HT1080 (cell line): ENCODE measurements at regions not wholly inside any gene's neighbourhood (a gene's known extent, or its start where the extent isn't known, plus 50 kb on each side); places are given as distances from the start of the nearest gene placed in this dataset.

Source experiments
- DNase-seq: peaks from one replicate; pipeline ENCODE4 v3.0.0-alpha.2; 2015; ENCODE audit warnings: low read depth

DNA sequence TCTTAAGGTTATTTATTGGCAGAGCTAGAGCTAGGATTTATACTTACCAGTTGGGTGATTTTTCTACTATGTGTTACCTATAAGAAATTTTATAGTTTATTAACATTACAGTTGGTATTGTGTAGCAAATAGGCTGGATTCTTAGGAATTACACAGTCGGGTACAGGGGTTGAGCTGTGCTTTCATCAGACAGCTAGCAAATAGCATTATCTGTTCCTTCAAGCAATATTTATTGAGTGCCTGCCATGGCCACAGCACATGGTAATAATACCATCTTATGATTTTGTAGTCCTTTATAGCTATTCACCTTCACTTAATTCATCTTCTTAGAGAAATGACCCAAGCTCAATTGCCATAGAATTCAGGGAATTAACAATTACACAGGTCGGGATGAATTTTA lies 109.4 kb upstream of the PACRGL start:
- DNase-seq: no peak

DNA sequence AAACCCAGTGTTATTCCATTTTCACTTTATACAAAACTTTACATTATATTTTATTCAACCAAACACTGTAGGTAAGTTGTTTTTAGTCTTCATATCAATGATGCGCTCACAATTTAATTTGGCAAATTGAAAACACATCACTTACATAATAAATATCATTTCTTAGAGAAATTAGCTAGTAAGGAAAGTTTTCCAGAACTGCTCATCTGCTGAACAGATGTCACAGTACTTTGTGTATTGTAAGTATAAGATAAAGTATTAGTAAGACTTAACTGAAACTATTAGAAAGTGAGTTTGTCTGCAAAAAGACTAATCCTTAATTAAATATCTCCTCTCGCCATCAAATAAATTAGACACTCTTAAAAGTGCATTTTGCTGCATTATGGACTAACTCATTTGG lies 108.7 kb upstream of the PACRGL start:
- DNase-seq: no peak

DNA sequence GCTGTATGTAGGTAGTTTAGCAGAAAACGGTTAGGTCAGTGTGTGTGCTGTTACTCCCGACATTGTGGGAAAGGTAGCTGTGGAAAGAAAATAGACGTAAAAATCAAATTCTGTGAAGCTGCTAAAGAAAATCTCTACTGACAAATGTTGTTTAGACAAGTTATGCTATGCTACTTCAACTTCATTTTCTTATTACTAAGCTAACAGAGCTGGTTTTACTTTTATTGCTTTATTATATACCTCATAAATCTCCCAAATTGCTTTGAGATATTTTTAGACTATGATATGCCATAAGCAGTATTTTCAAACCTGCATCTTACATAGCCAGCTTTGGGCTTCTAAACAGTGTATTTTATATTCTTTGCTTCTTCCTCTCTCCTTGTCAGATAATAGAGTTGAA lies 108.2 kb upstream of the PACRGL start:
- DNase-seq: no peak

DNA sequence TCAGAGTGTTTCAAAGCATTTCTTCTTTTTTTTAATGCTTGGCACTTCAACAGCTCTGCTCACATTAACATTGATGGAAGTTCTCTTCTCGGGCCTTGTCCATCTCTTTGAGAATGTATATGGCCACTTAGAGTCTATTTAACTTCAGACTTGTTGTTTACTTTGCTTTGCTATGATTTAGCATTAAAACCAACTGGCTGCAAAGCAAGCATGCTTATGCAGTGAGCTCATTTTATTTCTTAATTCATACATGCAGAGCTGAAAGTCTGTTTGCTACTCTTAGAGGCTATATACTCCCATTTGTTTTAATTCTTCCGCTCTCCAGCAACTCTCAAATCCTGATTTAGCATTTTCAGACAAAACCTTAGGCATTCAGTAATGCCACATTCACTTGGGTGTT lies 107.6 kb upstream of the PACRGL start:
- DNase-seq: no peak

DNA sequence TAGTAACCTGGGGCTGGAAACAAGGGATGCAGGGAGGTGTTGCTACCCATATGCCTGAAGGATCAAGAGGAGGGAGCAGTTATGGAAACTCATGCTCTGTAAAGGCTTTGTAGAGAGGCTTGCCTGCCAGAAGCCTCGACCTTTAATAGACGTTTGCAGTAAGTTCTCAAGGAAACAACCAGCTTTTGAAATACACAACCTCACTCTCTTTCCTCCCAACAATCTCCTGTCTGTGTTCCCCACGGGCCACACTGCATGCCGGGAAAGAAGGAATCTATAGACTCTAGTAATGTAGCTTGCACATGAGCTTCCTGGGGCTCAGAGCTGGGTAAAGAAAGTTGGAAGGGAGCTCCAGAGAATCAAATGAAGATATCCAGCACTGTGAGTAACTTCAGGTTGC lies 101.6 kb upstream of the PACRGL start:
- DNase-seq: no peak

DNA sequence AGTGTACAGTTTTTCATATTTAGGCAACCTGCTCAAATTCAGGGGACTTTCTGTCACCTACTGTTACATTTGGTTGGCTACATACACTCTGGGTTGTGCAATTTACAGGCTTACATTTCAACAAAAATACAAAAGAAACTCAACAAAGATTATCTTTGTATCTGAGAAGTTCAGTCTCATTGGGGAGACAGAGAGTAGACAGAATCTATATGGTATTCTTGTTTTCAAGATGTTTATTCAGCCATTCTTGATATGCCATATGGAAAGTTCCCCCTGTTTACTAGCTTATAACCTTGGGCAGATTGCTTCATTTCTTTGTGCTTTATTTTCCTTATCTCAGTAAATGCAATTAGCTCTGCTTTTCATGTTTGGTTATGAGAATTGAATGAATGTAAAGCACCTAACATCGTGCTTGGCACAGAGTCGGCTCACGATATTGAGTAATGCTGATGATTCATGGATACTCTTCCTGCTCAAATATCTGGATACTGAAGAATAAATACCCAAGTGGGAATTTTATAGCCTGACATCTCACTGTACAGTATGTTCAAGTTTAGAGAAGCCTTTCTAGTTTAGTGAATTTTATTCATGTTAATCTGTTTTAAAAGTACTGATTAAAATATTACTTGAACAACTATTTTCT lies 96.5 kb upstream of the PACRGL start:
- peak; percentile 67 for DNase-seq

DNA sequence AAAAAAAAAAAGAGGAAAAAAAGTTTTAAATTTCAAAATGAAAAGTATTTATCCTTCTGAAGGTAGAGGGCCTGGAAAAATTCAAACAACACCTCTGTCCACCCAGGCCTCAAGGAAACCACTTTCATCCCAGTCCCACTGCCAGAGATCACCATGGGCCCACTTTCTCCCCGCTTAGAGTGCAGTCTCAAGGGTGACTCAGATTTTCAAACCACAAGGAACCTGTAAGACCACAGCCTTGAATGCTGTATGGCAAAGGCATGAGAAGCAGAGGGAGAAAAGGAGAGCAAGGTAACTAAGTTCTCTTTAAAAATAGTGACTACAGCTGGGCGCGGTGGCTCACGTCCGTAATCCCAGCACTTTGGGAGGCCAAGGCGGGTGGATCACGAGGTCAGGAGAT lies 87.9 kb upstream of the PACRGL start:
- peak; percentile 91 for DNase-seq

DNA sequence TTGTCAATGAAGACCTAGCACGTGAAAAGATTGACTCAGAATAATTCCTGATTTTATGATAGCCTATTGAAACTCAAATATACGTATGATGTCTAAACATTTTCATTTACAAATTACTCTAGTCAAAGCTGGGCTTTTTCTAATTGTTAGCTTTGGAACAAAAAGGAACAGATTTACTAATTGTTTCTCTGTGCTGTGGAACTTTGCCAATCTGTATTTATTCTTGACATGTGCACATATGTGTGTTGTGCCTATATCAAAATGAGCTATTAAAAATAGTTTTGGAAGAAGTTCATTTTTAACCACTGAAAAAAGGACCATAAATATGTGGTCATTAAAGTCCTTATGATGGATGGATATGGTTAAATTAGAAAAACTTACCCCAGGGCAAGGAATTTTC lies 85.4 kb upstream of the PACRGL start:
- no peak for DNase-seq

DNA sequence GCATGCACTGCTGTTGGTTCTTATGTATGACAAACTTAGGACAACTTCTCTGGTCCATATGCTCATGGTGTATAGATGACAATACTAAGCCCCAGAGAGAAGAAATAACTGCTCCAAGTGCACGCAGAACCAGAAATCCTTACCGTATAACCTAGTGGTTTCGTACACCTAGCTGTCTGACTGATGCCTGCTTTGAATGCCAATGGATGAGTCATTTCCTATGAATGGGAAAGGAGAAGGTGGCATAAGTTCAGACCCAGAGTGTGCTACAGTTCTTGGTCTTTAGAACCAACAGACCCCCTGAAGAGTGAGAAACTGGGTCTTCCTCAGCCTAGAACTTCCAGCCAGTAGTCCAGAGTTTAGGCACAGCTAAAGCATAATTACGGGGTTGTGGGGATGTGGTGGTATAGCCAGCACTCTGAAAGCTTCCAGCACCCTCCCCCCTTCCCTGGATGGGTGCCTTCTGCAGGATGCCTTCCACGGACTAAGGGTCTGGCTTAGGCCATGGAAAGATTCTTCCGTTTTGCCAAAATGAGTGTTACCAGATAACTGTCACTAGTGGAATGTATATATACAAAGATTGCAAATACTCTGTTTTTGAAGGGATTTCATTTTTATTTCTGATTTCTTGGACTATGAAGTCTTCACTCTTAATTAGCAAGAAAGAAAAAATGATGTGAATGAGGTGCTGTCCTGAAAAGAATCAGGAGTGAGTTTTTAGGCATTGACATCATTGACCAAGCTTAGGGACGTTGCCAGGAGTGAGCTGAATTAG lies 84.6 kb upstream of the PACRGL start:
- DNase-seq: peak; percentile 85

DNA sequence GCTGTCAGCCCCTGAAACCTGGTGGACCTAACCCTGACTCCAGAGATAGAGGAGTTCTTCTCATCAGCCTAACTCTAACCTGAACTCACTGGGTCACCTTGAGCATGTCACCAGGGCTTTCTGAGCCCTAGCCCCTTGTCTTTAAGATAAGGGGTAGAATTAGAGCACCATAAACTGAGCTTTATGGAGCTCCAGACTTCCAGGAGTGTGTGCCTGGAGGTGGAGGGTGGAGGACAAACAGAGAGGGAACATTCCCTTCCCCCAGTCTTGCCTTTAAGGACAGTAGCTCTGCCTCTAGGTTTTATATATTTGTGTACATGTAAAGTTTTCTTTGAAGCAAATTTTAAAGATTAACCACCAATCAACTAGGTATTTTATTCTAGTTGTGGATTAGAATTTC lies 83.9 kb upstream of the PACRGL start:
- DNase-seq: no peak

DNA sequence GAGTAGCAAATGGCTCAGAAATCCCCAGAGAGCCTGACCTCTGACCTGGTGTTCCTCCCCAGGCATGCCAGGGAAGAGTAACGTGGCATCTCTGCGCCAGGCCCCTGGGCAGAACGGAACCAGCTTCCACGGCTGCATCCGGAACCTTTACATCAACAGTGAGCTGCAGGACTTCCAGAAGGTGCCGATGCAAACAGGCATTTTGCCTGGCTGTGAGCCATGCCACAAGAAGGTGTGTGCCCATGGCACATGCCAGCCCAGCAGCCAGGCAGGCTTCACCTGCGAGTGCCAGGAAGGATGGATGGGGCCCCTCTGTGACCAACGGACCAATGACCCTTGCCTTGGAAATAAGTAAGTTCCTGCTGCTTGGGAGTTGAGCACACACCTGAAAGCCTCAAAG lies 83.4 kb upstream of the PACRGL start:
- DNase-seq: no peak

DNA sequence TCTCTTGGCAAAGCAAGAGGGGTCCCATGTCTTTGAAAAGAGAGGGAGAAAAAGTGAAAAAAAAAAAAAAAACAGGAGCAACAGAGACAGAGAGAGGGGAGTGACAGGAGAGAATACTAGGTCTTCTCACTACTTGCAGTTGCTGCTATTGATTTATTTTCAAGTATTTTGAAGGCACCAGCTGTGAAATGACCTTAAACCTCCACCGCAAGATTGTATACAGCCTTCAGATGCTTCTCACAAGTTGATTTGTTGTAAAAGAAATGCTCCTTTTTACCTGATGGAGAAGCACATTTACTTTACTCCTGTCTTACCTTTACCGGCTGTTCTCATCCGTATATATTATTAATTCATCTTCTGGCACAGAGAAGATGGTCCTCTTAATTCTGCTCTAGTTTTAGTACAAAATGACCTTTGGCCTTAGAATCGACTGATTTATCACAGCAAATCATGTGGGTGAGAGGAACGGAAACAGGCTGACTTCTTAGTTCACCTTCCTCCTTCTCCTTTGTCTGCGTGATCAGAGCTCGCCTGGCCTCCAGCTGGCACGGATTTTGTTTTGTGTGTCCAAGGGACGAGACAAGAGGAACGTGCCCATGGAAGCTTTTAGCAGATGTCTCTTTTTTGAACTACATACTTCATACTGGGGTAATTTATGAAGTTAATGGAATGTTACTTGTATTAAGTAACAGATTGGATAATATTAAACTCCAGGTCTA lies 82.4 kb upstream of the PACRGL start:
- DNase-seq: no peak

DNA sequence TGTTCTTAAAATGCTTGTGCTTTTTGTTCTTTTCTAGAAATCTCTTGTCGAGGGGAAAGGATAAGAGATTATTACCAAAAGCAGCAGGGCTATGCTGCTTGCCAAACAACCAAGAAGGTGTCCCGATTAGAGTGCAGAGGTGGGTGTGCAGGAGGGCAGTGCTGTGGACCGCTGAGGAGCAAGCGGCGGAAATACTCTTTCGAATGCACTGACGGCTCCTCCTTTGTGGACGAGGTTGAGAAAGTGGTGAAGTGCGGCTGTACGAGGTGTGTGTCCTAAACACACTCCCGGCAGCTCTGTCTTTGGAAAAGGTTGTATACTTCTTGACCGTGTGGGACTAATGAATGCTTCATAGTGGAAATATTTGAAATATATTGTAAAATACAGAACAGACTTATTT lies 81.5 kb upstream of the PACRGL start:
- DNase-seq: no peak

DNA sequence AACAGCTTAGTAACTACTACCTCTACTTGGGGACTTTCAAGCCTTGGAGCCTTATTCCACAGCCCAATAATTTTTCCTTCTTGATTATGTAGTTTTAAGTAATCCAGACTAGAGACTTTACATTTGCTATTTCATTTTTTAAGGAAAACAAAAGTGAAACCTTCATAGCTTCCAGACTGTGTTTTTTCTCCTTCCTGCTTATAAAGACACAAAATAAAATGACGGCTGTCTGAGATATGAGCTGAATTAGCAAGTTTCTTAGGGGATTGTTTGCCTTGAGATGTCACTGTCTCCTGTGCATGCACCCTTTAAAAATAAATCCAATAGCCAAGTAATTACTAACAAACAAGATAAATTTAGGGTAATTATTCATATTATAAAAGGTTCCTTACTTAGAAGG lies 78.8 kb upstream of the PACRGL start:
- DNase-seq: no peak

DNA sequence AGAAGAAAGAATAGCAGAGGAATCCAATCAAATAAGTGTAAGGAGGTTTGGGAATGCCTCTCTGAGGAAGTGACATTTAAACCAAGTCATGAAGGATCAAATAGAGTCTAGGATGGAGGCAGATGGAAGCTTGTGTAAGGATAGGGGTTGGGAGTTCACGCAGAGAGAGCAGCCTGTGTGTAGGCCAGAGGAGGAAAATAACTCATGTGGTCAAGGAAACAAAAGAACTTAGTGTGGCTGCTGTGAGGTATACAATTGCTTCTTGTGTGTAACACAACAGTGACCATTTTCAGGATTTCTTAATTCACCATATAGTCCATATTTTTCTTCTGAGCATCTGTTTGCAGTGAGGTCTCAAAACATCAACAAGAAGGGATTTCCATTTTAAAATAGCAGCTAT lies 77.6 kb upstream of the PACRGL start:
- no peak for DNase-seq

DNA sequence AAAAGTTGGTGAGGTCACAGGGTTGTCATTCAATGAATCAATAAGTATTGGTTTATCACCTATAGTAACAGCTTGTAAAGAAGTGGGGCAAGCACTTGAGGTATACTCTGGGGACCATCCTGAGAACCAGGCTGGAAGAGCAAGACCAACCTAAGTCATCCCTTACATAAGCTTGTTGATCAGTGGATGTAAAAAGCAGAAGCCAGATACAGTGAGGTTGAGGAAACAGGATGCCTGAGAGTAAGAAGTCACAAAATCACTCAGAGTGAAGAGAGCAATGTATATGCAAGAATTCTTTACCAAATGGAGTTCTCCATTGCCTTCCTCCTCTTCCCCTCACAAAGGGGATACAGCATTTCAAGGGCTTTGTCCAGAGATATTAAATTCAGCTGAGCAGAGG lies 76.3 kb upstream of the PACRGL start:
- DNase-seq: no peak

DNA sequence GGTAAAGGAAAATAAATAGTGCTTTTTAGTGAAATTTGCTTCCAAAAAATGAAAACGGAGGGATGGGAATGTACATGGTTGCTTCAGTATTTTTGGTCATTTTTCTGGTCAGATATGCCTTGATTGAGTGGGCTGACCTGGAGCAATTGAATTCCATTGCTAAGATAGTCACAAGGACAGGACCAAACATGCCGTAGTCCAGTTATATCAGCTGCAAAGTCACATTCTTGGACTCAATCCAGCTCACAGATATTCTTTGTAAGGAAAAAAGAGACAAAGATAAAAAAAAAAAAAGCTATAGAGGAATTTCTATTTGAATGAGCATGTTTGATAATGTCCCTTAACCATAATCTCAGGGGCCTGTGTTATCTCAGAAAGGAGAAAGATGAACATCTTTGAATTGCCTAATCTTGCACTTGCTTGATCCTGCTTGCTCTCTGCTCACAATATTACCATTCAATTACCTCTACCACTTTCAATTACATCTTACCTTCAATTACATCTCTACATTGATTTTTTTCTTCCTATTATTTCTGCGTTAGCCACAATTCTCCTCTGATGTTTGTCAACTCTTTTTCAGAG lies 75.4 kb upstream of the PACRGL start:
- DNase-seq: no peak

DNA sequence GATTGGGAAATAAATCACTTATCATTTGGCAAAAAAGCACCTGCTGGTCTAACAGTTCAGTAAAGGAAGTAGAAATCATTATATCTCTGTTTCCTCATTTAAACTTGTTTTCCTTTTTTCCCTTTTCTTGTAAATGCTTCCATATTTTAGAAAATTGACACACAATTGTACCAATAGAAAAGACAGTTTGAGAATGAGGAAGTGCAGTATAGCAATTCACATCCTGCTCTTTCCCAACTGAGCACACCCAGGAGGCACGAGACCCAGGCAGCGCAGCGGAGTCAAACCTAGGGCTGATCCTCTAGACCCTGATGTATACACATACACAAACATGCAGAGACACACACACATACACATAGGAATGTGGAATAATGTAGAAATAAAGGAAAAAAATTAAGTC lies 74.8 kb upstream of the PACRGL start:
- DNase-seq: no peak

DNA sequence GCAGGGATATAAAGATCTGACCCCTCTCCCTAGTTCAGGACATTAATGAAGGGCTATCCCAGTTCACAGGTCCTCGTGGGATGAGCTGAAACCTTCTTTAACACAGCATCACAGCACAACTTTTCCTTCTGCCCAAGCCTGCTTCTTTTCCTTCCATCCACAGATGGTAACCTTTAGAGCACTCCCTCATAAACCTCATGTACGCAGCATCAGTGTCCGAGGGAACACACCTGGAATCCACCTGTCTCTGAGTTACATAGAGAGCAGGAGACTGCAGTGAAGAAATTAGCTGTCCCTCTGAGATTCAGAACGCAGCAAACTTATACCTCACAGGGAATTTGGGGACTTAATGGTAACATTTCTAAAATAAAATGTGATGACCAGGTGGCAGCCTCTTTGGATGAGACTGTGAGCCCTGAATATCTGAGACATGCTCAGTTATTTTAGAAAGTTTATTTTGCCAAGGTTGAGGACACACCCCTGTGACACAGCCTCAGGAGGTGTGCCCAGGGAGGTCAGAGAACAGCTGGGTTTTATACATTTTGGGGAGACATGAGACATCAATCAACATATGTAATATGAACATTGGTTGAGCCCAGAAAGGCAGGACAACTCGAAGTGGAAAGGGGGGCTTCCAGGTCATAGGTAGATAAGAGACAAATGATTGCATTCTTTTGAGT lies 73.8 kb upstream of the PACRGL start:
- no peak for DNase-seq

DNA sequence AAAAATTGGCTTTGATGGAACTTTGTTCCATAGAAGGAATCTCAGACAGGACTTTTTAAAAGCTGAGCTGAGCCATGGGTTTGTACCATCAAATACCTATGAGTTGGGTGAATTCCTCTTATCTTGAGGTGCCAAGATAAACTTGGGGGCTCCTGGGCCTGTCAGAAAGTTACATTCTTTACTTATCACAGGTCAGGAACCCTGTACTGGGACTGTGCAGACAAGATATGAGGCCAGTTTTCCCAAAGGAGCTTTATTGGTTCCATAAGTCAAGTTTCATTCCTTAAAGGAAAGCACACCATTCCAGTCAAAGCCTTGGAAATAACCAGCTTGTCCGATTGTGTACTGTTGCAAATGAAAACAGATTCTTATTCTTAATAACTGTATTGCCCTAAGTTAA lies 72.4 kb upstream of the PACRGL start:
- no peak for DNase-seq

DNA sequence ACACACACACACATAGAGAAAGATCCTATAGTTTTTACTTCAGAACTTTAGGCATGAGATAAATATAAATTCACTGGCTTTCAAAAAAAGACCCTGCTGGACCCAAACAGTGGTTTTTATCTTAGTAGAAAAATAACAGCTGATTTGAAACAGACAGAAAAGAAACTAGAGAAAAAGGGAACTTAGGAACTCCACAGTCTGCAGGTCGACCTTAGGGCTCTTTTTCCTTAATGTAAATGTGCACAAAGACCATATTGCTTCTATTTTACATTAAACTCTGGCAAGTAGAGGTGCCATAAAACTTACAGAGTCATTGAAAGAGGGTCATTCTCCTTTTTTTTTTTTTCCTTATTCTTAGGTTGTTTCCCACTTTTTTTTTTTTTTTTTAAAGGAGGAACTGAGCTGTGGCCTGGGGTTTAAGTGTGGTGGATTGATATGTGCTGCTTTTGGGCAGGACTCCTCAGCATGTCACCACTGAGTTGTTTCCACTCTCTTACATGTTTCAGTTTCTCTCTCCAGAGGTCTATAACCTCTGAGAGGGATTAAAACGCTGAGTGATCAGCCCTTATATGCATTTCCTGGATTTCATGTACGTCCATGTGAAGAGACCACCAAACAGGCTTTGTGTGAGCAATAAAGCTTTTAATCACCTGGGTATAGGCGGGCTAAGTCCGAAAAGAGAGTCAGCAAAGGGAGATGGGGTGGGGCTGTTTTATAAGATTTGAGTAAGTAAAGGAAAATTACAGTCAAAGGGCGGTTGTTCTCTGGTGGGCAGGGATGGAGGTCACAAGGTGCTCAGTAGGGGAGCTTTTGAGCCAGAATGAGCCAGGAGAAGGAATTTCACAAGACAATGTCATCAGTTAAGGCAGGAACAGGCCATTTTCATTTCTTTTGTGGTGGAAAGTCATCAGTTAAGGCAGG lies 70.8 kb upstream of the PACRGL start:
- no peak for DNase-seq
